DND-41 (cell line): ENCODE measurements at regions not wholly inside any gene's neighbourhood (a gene's known extent, or its start where the extent isn't known, plus 50 kb on each side); places are given as distances from the start of the nearest gene placed in this dataset.

Experiments used
- CTCF ChIP-seq: IDR thresholded peaks from 2 replicates; pipeline ENCODE4 v1.5.1; 2012; ENCODE audit warnings: borderline replicate concordance, low read length, moderate library complexity, mild to moderate bottlenecking; ENCODE audit not compliant: poor library complexity, severe bottlenecking; ENCODE audit errors: extremely low read depth
- EZH2 ChIP-seq: IDR thresholded peaks from 3 replicates; pipeline ENCODE4 v1.6.1; 2012; ENCODE audit warnings: borderline replicate concordance, low read depth, mild to moderate bottlenecking, moderate library complexity, low read length, inconsistent platforms; ENCODE audit not compliant: severe bottlenecking

DNA sequence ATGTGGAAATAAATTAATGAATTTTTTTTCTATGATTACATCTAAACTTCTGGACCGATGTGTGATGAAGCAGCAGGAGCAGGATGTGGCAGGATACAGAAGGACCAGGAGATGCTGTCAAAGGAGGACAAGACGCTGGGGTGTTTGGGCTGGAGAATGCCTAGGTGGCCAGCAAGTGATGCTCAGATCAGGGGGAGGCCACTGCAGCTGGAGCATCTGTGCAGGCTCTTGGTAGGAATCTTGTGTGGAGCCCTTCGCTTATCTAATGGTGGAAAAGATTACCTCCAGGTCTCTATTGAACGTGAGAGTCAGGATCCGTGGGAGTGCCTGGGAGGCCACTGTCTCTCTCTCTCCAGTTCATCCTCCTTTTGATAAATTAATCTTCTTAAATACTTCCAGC, 79.8 kb downstream of the MRPL36 start:
- no peak for TF ChIP-seq CTCF
- TF ChIP-seq EZH2, result no peak
